ENCODE measurements at regions not wholly inside any gene's neighbourhood (a gene's known extent, or its start where the extent isn't known, plus 50 kb on each side); places are given as distances from the start of the nearest gene placed in this dataset.
"Not testable (repeated sequence)": the region's sequence is repeated elsewhere in the genome, so short reads cannot be mapped to it uniquely, and the experiment has no call there.

GRCh38 chr7:152501506-152501905 is 65.7 kb upstream of the KMT2C start:
- H3K4me1 ChIP-seq (ENCODE audit: control insufficient read depth in 1 of 2, insufficient read depth in 1 of 2, low read depth in 1 of 2, low read length in 1 of 2), result no peaks in the 10 kb centered on the region
- H3K27me3 ChIP-seq, result no peaks in the 10 kb centered on the region
- H3K9me3 ChIP-seq, result no peaks in the 10 kb centered on the region
- H3K27ac ChIP-seq, result no peak overlapping the region
- TF ChIP-seq CTCF (IDR thresholded peaks at IDR 0.05), result no peak
- no peaks in the 10 kb centered on the region for H3K36me3 ChIP-seq
- no peak overlapping the region for H3K4me3 ChIP-seq (ENCODE audit: low read depth in 1 of 2, low read length in 1 of 2)

- not testable (repeated sequence) for H3K27ac ChIP-seq; H3K27me3 ChIP-seq; H3K4me1 ChIP-seq (ENCODE audit: control insufficient read depth in 1 of 2, insufficient read depth in 1 of 2, low read depth in 1 of 2, low read length in 1 of 2); H3K4me3 ChIP-seq (ENCODE audit: low read depth in 1 of 2, low read length in 1 of 2); H3K9me3 ChIP-seq; H3K36me3 ChIP-seq
Observed at GRCh38 chr7:152499969-152500368, 64.2 kb upstream of the KMT2C start.

- Histone ChIP-seq H3K27ac (no peak overlapping the region), H3K4me1 (ENCODE audit: control insufficient read depth in 1 of 2, insufficient read depth in 1 of 2, low read depth in 1 of 2, low read length in 1 of 2) (no peaks in the 10 kb centered on the region), H3K27me3 (no peaks in the 10 kb centered on the region), H3K4me3 (ENCODE audit: low read depth in 1 of 2, low read length in 1 of 2) (no peak overlapping the region), H3K9me3 (no peaks in the 10 kb centered on the region), H3K36me3 (no peaks in the 10 kb centered on the region)
- TF ChIP-seq CTCF (IDR thresholded peaks at IDR 0.05), result no peak
Observed at GRCh38 chr7:152495867-152496266, 60.1 kb upstream of the KMT2C start.

GRCh38 chr7:152492952-152493351 is 57.1 kb upstream of the KMT2C start:
- H3K36me3 ChIP-seq, result no peaks in the 10 kb centered on the region
- no peaks in the 10 kb centered on the region for H3K4me1 ChIP-seq (ENCODE audit: control insufficient read depth in 1 of 2, insufficient read depth in 1 of 2, low read depth in 1 of 2, low read length in 1 of 2)
- H3K27ac ChIP-seq, result no peak overlapping the region
- TF ChIP-seq CTCF (IDR thresholded peaks at IDR 0.05), result no peak
- no peaks in the 10 kb centered on the region for H3K27me3 ChIP-seq
- H3K4me3 ChIP-seq (ENCODE audit: low read depth in 1 of 2, low read length in 1 of 2), result no peak overlapping the region
- no peaks in the 10 kb centered on the region for H3K9me3 ChIP-seq

- no peak overlapping the region for H3K27ac ChIP-seq
- no peak for TF ChIP-seq CTCF (IDR thresholded peaks at IDR 0.05)
- no peaks in the 10 kb centered on the region for H3K27me3 ChIP-seq
- no peaks in the 10 kb centered on the region for H3K36me3 ChIP-seq
- no peaks in the 10 kb centered on the region for H3K4me1 ChIP-seq (ENCODE audit: control insufficient read depth in 1 of 2, insufficient read depth in 1 of 2, low read depth in 1 of 2, low read length in 1 of 2)
- no peaks in the 10 kb centered on the region for H3K9me3 ChIP-seq
- no peak overlapping the region for H3K4me3 ChIP-seq (ENCODE audit: low read depth in 1 of 2, low read length in 1 of 2)
Observed at GRCh38 chr7:152489044-152489443, 53.2 kb upstream of the KMT2C start.

- Histone ChIP-seq H3K27me3 (no peaks in the 10 kb centered on the region), H3K36me3 (no peaks in the 10 kb centered on the region), H3K27ac (no peak overlapping the region), H3K4me1 (ENCODE audit: control insufficient read depth in 1 of 2, insufficient read depth in 1 of 2, low read depth in 1 of 2, low read length in 1 of 2) (no peaks in the 10 kb centered on the region), H3K9me3 (no peaks in the 10 kb centered on the region), H3K4me3 (ENCODE audit: low read depth in 1 of 2, low read length in 1 of 2) (no peak overlapping the region)
- no peak for TF ChIP-seq CTCF (IDR thresholded peaks at IDR 0.05)
Observed at GRCh38 chr7:152486968-152487367, 51.2 kb upstream of the KMT2C start.

All from neutrophil (primary cell).